HG03520 (cell line): ENCODE measurements at regions not wholly inside any gene's neighbourhood (a gene's known extent, or its start where the extent isn't known, plus 50 kb on each side); places are given as distances from the start of the nearest gene placed in this dataset.

Experiments
- ATAC-seq: cut with Tn5 transposase; IDR thresholded peaks from one replicate; pipeline ENCODE4 v1.9.1; 2021; ENCODE audit warnings: mild to moderate bottlenecking, moderate library complexity; ENCODE audit not compliant: unreplicated experiment

DNA sequence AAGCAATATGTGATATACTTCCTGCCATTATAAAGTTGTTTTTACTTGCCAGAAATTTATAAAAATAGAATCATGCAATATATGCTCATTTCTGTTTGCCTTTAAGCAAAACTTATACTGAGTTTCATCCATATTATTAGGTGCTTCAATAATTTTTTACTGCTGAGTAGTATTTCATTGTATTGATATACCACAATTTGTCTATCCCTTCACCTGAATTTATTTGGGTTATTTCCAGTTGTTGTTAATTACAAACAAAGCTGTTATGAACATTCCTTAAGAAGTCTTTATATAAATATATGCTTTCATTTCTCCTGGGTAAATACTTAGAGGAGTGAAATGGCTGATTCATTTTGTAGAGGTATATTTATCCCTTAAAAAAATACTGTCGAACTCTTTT is 864.1 kb downstream of the HACE1 start:
- ATAC-seq, result no peak

DNA sequence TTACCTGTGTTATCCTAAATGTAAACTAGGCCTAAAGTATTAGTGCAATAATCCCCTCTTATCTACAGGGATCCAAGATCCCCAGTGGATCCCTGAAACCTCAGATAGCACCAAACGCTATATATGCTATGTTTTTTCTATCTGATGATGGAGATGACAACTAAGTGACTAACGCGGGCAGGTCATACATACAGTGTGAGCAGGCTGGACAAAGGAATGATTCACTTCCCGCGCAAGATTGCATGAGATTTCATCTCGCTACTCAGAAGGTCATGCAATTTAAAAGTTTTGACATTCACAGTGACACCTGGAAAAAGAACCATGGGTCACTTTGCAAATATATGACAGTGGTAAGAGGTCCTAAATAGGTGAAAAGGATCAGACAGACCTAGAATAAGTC is 875.9 kb downstream of the HACE1 start:
- ATAC-seq, result no peak

- no peak for ATAC-seq
Observed at GRCh38 chr6:103983011-103983410, 876.7 kb downstream of the HACE1 start.

- ATAC-seq, result no peak
Observed at GRCh38 chr6:103982574-103982973, 877.1 kb downstream of the HACE1 start.

DNA sequence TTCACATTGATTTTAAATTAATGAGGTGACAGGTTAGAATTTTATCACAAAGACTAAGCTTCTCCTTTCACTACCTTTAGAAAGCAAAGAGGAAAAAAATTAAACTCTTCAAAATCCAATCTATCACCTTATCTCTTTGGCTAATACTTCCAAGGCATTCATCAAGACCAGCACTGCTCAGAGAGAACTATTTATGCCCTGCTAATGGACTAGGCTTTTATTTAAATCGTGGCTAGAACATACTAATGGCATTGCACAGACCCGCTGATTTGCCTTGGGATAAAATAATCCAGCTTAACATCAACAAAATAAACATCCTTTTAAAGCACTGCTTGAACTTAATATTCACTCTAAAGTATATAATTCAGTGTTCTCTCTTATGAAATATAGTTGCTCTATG is 880.4 kb downstream of the HACE1 start:
- no peak for ATAC-seq

GRCh38 chr6:103937389-103937788 is 922.3 kb downstream of the HACE1 start:
- ATAC-seq, result no peak

DNA sequence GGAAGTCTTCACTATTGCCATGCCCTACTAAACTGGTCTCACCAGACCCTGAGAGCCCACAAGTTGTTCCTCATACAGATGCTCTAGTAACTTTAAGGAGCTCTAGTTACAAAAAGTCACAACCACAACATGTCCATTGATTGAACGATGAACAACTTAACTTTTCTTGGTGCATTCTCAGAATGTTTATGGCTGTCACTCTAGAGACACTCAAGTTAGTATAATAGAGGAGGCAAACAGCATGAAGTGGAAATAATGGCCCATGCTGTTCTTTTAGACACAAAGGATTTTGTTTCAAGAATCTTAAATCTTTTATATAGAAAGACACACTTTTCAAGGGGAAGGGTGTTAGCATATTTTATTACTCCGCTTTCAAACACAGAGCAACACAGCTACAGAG is 934.4 kb downstream of the HACE1 start:
- no peak for ATAC-seq

DNA sequence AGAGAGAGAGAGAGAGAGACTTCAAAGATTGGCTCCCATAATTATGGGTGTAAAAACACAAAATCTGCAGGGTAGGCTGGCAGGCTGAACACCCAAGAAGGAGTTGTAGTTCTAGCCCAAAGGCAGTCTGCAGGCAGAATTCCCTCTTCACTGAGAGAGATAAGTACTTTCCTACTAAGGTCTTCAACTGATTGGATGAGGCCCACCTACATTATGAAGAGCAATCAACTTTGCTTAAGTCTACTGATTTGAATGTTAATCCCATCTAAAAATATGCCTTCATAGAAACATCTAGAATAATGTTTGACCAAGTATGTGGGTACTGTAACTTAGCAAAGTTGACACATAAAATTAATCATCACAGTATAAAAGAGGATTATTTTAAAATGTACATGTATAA is 949.7 kb downstream of the HACE1 start:
- no peak for ATAC-seq

DNA sequence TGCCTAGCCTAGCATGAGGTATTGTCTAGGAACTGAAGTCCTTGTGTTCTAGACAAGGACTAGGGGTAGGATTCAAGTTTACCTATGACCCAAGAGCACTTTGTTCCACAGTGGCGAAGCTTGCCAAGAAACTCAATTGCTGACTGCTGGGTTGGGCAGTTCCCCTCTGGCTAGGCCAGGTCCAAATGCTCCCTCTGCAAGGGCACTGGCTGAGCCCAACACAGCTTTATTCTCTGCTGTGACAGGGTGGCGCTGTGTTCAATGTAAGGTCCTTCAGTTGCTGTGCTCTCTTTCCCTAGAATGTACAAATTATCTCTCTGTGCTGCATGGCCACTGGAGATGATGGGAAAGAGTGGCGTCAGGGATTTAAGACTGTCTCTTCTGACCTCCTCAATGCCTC is 950.8 kb downstream of the HACE1 start:
- ATAC-seq, result no peak

GRCh38 chr6:103895136-103895535 is 964.6 kb downstream of the HACE1 start:
- no peak for ATAC-seq

DNA sequence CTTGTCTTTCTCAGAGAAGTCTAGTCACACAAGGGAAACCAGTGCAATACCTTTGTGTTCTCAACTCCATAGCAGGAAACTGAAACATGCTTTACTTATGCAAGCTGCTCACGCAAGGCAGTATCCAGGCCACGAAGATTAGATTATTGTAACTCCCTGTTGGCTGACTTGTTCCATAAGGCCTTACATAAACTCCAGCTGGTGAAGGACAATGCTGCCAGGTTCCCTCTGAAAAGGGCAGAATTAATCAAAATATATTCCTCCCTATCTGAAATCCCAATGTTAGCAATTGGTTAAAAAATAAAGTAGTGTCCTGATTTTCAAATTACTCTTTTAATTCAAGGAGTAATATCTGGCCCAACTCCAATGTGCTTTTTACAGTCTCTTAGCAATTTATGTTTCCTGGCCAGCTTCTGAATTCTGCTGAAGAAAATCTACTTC is 966.6 kb downstream of the HACE1 start:
- ATAC-seq, result no peak

- ATAC-seq, result no peak
Observed at GRCh38 chr6:103886951-103887350, 972.8 kb downstream of the HACE1 start.

DNA sequence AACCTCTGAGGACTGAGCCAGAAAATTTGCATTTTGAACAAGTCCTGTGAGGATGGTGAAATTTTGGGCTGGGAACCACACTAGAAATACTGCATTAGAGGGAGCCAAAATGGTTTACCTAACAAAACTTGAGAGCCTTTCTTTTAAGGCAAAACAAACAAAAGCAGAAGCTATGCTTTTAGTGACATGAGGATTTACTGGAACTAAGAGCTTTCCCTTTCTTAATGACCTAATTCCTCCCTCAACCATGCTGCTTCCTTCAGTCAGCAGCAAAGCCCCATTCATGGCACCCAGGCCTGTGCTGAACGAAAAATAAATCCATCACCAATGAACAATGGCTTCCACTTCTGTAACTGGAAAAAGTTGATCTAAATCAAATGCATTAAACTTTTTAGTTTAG is 974.3 kb downstream of the HACE1 start:
- ATAC-seq, result no peak

GRCh38 chr6:103879800-103880199 is 979.9 kb downstream of the HACE1 start:
- ATAC-seq, result no peak

DNA sequence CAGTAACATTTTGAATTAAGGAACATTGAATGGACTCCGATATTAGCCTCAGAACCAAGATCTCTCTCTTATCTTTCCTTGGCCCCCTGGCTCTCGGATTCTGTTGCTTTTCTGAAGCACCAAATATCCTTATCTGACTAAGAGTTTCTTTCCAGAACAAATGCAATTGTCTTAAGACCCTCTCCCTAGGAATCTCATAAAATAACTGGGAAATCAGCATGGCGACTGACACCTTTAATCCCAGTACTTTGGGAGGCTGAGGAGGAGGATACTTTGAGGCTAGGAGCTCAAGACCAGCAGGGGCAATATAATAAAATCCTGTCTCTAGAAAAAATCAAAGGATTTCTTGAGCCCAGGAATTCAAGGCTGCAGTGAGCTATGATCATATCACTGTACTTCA is 984.5 kb downstream of the HACE1 start:
- no peak for ATAC-seq

DNA sequence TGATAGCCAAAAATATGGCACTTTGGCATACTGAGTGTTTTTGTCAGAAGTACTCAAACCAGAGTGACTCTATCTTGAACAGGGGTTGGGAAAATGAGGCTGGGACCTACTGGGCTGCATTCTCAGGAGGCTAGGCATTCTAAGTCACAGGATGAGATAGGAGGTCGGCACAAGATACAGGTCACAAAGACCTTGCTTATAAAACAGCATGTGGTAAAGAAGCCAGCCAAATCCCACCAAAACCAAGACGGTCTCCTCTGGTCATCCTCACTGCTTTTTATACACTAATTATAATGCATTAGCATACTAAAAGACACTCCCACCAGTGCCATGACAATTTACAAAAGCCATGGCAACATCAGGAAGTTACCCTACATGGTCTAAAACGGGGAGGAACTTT is 985.1 kb downstream of the HACE1 start:
- no peak for ATAC-seq

GRCh38 chr6:103872678-103873077 is 987.0 kb downstream of the HACE1 start:
- ATAC-seq, result no peak

DNA sequence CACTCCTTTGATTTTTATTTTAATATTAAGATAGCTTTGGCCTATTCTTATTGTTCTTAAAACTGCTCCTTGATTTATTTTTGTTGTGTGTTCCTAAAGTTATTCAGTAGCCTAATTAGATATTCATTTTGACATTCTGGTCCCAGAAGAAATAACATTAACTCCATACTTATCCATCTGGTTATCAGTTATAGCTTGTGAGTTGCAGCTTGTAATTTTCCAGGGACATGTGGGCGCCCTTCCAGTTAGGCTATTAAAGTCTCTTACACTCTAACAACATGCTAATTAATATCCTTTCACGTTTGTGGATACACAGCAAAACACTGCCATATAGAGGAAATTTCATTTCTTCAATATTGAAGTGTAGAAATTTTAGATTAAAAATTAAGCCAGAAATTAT is 987.5 kb downstream of the HACE1 start:
- ATAC-seq, result no peak

DNA sequence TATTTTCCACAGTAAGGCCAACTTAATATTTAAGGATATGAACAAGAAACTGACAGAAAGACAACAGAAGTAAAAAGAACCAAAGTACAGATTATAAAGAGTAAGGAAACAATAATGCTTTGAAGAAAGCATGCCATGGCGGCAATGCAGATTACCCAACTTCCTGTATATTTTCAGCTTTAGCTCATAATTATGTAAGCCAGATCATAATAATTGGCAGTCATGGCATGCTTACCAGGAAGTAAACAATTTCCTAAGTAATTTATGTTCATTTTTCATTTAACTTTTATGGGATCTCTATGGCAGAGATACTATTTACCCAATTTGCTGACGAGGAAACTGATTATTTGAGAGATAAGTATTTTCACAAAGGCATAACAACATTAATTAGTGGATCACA is 988.7 kb downstream of the HACE1 start:
- no peak for ATAC-seq

DNA sequence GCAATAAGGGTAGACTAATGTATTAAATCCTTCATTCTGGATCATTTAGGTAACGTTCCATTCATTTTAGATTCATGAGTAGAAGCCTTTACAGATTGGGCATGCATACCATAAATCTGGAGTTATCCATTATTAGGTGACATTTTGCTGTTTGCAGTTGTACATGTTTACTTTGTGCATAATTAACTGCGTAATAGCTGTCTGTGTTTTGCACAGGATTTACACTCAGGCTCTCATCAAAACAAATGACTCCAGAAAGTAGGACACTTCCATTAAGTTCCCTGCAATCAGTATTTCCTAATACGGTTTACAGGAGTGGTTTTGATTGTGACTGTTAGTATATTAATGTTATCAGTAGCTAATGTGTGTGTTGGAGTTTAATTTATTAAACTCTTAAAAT is 997.4 kb downstream of the HACE1 start:
- ATAC-seq, result no peak

DNA sequence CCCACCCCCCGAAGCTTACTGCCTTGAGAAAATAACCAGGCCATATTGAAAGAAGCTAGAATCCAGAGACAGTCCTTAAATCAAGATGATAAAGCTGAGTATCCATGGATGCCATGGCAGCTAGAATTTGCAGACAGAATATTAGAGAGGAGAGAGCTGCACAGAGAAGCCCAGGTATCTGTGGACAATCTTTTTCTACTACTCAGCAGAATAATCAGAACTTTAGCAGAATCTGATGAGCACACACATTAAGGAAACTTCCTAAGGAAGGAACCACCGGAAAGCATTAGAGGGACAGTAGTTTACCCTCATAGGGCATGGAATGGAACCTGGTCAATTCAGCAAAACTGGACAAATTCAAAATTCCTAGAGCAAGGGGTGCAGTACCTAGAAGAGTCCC is 1001.7 kb downstream of the HACE1 start:
- ATAC-seq, result no peak

DNA sequence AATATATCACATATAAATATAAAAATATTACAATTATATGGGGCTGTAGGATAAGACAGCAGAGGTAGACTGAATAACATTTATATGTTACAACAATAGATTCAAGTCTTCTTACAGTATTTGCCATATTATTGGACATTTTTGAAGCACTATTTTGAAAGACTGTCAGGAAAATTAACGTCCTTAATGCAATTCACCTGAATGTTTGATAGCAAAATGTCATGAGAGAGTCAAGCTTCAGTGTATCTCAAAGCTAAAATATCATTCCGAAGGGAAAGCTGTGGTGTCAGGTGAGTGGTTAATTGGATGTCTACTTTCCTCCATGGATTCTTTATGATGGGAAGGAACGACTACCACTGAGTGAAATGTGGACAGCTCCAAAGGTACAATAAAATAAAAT is 1004.0 kb downstream of the HACE1 start:
- ATAC-seq, result no peak

DNA sequence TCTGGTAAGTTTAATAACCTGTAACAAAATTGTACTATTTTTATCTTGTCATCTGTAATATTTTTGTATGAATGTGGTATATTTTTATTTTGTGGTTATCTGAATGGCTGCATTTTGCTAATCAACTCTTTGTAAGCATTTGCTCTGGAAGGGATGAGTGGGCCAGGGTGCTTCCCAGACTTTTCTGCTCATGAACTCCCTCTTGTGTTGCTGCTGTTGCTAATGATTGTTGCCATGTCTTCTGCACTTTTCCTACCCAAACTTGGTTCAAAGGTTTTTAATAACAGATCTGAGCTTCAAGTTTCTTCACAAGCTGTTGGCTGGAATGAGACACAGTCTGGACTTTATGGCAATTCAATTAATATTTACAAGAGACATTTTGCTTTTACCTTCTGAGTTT is 1005.7 kb downstream of the HACE1 start:
- ATAC-seq, result no peak

GRCh38 chr6:103838457-103838856 is 1021.3 kb downstream of the HACE1 start:
- no peak for ATAC-seq
